DMS153 treated with DMSO at 0.1 percent for 48 hours (cell line): ENCODE measurements at regions not wholly inside any gene's neighbourhood (a gene's known extent, or its start where the extent isn't known, plus 50 kb on each side); places are given as distances from the start of the nearest gene placed in this dataset.

Source experiments
- DNase-seq: peaks from one replicate; lab custom pipeline; 2025; ENCODE audit not compliant: unreplicated experiment; lab: John Stamatoyannopoulos, UW

DNA sequence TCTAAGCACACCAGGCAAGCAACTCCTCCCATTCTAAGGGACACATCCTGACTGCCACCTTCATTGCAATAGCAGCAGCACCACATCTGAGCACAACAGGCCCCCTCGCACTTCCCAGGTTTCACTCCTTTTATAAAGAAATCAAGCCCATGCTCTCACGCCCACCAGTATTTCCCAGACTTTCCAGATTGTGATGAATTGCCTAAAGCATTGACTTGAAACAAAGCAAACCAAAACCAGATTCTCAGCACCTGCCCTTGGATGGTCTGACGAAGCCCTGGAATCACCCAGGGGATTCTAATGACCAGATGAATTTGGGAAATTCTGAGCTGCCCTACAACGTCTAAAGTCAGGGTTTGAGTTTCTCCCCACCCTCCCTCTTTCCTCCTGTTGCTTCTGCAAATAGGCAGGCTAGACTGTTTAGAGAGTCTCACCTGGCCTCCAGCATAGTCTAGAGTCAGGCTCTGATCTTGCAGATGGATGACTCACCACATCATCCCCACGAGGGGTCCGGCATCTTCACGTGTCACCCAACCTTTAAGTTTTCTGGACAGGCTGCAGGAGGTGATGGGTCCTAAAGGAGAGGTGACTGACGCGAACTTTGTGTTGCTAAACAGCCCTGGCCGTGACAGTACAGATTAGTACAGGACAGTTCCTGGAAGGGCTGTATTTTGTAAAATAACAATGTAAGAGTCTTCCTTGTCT is 198.0 kb downstream of the SKIDA1 start:
- no peak for DNase-seq

DNA sequence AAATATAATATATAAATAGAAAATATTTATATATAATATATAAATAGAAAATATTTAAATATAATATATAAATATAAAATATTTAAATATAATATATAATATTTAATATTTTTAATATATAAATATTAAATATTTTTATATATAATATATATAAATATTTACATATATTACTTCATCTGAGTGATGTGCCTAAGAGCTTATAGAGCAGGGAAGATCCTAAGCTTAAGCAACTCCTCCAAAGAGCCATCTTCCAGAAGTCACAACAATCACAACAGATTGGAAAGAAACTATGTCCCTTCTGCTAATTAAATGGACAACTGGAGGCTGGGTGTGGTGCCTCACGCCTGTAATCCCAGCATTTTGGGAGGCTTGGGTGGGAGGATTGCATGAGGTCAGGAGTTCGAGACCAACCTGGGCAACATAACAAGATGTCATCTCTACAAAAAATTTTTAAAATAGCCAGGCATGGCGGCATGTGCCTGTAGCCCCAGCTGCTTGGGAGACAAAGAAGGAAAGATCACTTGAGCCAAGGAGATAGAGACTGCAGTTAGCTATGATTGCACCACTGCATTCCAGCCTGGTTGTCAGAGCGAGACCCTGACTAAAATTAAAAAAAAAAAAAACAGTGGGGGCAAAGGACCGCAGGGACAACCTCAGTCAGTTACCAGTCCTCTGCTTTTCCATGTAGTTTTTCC is 198.7 kb downstream of the SKIDA1 start:
- no peak for DNase-seq

DNA sequence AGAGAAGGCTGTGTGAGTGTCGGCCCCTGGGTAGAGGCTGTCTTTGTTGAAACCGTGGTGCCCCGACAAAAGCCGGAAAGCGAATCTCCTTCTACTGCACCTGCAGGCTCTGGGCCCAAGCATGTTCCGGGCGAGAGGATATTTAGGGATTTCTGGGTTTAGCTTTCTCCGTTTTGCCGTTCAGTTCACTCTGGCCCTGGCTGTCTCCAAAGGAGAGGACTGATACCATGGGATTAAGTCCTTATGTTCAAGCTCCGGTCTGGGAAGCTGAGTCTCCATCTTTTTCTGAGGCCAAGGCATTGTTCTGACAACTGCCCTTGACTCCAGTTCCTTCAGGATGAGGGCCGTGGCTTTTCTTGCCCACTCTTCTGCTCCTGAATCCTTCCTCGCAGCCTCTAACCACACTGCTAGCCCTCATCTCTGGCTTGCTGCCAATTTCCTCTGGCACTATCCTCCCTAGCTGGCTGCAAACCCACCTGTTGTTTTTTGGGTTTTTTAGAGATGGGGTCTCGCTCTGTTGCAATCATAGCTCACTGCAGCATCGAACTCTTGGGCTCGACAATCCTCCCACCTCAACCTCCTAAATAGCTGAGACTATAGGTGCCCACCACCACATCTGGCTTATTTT is 206.8 kb downstream of the SKIDA1 start:
- no peak for DNase-seq

DNA sequence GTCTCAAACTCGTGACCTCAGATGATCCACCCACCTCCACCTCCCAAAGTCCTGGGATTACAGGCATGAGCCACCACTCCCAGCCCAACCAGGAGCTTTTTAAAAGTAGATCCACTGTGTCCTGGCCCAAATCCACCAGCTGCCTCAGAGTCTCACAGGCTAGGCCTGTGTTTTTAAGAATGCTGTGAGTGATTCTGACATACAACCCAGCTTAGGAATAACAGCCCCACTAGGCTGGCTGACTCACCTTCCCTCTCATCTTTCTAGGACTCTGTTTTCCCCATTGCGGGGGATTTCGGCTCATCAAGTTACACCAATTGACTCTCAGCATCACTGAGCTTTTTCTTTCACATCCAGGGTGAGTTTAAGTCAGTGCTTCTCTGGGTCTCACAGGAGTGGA is 207.6 kb downstream of the SKIDA1 start:
- DNase-seq = no peak

DNA sequence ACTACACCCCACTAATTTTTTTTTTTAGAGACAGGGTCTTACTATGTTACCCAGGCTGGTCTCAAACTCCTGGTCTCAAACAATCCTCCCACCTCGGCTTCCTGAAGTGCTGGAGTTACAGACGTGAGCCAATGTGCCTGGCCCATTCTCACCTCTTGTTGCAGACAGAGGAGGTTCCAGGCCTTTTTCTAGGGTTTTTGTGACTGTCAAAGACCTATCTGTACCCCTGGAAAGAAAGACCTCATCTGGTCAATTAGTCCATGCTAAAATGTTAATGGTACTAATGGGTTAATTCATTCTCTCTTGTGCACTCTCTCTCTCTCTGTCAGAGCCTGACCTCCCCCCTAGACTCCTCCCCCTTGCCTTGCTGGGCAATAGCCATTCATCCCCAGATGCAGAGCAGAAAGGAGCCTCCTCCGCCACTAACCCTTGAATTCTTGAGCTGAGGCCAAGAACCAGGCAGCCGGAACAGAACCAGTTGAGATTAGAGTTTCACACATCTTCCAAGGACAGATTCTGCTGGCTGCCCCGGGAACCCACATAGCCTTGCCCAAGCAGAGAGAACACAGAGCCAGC is 209.7 kb downstream of the SKIDA1 start:
- no peak for DNase-seq

DNA sequence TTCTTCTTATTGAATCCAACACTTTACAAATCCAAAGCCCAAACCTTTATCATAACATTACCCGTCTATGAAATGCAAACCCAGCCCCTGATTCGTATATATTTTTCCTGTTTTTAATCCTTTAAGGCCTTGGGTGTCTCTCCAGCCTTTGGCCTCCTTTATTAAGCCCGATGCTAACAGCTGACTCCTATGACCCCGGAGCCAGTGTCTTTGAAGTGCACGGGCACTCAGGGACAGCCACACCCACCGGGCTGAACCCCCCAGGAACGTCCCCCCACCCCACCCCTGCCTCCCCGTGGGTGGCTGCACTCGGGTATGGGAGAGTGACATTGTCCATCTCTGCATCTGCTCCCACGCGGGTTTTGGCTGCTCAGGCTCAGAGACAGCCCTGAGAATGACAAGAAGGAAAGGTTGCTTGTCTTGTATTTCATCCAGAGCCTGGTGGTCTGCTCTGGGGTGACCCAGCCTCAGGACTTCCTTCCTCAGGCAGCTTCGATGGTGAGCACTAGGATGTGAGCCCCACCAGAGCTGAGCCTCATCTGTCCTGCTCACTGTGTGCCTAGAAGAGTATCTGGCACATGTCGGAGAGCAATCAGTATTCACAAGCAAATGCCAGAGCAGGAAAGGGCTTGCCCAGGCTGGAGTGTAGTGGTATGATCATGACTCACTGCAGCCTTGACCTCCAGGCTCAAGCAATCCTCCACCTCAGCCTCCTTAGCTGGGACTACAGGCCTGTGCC is 210.4 kb downstream of the SKIDA1 start:
- no peak for DNase-seq

DNA sequence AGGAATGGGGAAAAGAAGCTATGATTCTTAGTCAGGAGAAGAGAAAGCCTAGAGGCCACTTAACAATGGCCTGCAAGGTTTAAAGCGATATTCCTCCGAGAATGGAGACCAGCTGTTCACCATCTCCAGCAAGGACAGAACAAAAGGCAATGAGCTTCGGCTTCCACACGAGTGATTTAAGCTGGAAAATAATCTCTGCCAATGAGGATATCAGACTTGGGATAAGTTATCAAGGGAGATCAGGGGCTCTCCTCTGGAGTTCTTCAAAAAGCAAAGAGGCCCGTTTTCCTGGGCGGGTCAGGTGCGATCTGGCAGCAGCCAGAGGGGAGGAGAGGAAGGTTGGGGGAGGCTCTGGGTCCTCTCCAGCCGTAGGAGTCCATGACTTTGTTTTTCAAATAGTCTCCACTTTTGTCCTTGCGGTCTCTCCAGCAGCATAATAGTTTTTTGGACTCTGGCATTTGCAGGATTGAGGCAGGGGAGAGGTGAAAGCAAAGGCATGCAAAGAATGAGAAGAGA is 211.3 kb downstream of the SKIDA1 start:
- DNase-seq = no peak

DNA sequence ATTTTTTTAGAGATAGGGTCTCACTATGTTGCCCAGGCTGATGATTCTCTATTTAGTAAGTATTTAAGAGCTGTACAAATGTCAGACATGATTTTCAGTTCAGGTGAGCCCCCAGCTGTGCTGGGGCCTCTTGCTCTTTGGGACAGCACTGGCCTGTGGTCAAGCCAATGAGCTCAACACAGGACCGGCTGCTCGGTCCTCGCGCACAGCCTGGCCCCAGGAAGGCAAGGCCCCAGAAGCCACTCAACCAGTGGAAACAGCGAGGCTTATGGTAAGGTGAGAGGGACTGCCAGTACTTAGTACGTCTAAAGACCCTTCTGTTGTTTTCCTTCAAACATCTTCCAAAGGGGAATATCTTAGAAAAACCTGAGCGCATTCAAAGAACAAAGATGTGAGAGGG is 211.8 kb downstream of the SKIDA1 start:
- no peak for DNase-seq

DNA sequence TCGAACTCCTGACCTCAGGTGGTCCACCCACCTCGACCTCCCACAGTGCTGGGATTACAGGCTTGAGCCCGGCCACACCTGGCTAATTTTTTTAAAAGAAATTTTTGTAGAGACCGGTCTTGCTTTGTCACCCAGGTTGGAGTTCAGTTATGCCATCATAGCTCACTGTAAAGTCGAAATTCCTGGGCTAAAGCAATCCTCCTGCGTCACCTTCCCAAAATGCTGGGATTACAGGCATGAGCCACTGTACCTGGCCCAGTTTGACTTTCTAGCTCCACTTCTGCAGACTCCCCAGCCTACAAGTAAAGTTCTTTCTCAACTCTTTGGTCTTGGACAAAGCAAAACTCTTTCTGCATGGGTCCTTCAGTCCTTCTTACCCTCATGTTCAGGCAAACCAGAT is 214.1 kb downstream of the SKIDA1 start:
- DNase-seq = no peak

DNA sequence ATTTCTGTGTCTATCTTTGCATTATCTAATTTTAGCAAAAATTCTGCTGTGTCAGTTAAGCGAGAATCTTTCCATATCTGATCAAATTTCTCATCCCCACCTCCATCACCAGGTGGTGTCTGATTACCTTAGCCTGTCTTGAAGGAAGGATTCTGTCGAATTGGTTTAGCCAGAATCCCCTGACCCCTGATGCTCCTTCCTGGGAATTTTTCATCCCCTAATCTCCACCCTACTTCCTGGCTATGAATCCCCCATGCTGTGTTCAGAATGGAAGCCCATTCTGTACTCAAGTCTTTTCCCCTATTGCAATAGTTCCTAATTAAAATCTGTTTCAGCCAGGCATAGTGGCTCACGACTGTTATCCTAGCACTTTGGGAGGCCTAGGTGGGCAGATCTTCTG is 216.1 kb downstream of the SKIDA1 start:
- DNase-seq = no peak

DNA sequence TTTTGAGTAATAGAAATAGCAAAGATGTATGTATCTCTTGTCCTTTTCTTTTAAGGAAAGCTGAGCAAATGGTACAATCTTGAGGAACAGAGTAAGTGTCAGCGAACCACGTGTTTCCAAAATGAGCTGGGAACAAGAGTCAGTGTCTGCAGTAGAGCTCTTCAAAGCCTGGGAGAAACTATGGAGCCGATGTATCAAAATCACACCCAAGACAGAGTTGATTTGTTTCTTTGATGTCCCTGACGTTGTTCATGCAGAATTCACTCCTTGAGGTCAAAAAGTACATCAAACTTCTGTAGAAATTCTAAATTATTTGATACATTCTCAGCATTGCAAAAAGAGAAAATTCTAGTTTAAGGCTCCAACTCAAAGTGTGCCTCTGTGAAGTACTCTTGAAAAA is 216.5 kb downstream of the SKIDA1 start:
- no peak for DNase-seq

DNA sequence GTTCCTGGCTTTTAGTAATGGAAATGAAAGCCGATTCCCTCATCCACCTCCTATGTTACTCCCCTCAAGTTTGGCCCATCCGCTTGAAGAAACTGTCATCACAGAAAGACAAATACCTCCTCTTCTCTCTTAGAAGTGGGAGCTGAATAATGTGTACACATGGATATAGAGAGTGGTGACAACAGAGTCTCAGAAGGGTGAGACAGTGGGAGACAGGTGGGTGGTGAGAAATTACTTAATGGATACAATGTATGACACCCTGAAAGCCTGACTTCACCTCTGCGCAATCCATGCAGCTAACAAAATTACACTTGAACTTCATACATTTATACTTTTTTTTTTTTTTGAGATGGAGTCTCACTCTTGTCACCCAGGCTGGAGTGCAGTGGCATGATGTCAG is 217.5 kb downstream of the SKIDA1 start:
- no peak for DNase-seq

DNA sequence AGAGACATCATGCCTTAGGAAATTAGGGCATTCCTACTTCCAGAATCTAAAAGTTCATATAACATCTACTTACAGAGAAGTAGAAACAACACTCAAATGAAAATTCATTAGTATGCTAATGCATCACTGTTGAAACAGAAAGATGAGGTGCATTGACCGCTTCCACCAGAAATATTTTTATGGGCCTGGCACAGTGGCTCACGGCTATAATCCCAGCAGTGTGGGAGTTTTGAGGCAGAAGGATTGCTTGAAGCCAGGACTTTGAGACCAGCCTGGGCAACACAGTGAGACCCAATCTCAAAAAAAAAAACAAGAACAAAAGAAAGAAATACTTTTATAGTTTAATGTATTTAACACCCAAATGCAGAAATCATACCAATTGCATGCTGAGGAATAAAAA is 220.9 kb downstream of the SKIDA1 start:
- DNase-seq = no peak

DNA sequence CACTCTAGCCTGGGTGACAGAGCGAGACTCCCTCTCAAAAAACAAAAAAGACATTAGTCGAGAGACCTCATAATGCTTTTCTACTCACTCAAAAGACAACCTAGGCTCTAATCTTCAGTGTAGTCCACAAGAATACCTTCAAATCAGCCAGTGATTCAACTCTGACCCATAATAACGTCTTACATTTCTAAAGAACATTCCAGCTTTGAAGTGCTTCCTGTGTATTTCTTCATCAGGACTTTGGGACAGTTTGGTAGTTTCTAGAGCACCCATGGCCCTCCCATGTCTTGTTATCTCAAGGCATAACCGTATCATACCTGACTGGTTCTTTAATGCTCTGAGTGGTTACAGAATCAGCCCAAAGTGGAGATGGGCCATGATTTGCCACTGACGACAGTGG is 221.3 kb downstream of the SKIDA1 start:
- DNase-seq = no peak

DNA sequence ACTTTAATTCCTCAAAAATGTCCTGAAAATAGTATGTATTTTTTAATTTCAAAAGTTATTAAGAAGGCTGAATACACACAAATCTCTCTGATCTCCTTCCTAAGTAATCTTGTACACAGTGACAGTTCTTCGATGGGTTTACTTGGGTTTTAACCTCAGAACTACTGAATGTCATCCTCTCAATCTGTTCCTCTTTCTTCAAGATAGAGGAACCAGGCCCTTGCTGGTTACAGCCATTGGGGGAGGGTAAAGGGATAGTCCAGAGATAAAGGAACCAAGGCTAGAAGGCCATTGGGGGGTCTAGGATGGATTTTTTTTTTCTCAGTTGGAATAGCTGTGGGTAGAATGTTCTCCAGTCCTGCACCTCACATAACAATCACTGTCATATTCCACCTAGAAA is 224.9 kb downstream of the SKIDA1 start:
- no peak for DNase-seq

DNA sequence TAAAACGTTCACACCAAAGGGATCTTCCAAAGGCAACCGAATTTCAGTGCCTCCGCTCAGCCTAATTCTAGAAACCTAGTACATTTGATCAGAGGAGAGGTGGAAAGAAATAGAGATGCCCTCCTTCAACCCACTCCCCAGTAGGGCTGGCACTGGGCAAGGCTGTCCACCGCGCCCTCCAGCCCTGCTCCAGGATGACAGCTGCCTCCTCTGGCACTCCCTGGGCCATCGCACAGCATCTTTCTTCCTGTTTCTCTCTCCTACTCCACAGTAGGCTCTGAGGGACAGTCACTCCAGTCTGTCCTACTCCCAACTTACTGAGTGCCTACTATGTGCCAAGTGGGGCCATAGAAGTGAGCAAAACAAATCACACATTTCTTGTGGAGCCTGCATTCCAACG is 226.2 kb downstream of the SKIDA1 start:
- DNase-seq = no peak

DNA sequence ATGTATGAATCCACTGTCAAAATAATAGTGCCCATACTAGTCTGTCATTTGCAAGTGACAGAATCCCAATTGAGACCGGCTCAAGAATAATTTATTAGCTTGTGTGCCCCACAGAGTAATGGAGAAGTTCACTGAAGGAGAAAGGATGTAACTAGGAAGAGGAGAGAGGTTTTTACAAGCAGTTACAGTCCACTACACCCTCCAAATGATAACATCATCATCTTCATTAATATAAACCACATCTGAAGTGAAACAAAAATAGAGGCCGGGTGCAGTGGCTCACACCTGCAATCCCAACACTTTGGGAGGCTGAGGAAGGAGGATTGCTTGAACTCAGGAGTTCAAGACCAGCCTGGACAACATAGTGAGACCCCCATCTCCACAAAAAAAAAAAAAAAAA is 226.8 kb downstream of the SKIDA1 start:
- no peak for DNase-seq

DNA sequence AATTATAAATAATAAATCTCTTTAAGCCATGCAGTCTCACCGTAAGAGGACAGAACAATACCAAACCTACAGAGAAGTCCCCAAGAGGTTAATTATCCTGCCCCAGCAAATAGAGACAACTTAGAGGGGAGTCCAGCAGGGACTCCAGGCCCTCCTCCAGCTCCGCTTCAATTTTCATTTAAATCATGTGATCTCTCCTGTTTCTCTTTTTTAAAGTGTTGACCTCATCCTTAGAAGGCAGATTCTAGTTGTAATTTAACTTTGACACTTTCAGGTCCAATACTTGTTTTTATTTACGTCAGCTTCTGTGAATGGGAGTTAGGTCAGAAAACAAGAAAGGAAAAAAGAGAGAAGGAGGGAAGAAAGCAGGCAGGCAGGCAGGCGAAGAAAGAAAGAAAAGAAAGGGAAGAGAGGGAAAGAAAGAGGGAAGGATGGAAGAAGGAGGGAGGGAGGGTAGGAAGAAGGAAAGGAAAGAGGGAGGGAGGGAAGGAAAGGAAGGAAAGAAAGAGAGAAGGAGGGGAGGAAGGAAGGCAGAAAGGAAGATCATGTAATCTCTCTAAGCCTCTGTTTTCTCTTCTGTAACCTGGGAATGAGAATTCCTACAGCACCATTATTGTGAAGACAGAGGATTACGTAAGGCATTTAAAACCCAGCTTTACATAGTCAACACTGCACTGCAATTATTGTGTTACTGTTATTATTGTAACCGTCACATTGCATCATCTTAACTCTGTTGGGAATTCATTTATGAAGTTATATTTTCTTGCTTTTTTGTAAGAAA is 227.7 kb downstream of the SKIDA1 start:
- no peak for DNase-seq

DNA sequence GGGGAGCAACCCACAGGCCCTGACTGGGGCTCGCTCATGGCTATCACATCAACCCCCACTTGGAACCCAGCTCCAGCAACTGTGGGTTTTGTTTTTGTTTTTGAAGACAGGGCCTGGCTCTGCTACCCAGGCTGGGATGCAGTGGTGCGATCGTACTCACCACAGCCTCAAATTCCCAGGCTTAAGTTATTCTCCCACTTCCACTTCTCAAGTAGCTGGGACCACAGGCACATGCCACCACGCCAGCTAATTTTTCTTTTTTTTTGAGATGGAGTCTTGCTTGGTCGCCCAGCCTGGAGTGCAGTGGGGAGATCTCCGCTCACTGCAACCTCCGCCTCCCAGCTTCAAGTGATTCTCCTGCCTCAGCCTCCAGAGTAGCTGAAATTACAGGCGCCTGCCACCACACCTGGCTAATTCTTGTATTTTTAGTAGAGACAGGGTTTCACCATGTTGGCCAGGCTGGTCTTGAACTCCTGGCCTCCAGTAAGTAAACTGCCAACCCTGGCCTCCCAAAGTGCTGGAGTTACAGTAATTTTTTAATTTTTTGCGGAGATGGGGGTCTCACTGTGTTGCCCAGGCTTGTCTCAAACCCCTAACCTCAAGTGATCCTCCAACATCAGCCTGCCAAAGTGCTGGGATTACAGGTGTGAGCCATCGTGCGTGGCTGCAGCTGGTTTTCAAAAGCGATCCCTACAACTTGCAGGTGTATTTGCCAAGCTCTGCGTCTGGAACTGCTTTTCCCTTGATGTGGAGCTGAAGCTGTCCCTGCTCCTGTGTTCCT is 228.7 kb downstream of the SKIDA1 start:
- no peak for DNase-seq
